HG02588 (cell line): ENCODE measurements at regions not wholly inside any gene's neighbourhood (a gene's known extent, or its start where the extent isn't known, plus 50 kb on each side); places are given as distances from the start of the nearest gene placed in this dataset.
A peak's percentile ranks its signal among the peaks of the same experiment; 100 is the strongest.

Source experiments
- ATAC-seq: cut with Tn5 transposase; IDR thresholded peaks from one replicate; pipeline ENCODE4 v1.9.1; 2021; ENCODE audit warnings: mild to moderate bottlenecking, moderate library complexity; ENCODE audit not compliant: unreplicated experiment

DNA sequence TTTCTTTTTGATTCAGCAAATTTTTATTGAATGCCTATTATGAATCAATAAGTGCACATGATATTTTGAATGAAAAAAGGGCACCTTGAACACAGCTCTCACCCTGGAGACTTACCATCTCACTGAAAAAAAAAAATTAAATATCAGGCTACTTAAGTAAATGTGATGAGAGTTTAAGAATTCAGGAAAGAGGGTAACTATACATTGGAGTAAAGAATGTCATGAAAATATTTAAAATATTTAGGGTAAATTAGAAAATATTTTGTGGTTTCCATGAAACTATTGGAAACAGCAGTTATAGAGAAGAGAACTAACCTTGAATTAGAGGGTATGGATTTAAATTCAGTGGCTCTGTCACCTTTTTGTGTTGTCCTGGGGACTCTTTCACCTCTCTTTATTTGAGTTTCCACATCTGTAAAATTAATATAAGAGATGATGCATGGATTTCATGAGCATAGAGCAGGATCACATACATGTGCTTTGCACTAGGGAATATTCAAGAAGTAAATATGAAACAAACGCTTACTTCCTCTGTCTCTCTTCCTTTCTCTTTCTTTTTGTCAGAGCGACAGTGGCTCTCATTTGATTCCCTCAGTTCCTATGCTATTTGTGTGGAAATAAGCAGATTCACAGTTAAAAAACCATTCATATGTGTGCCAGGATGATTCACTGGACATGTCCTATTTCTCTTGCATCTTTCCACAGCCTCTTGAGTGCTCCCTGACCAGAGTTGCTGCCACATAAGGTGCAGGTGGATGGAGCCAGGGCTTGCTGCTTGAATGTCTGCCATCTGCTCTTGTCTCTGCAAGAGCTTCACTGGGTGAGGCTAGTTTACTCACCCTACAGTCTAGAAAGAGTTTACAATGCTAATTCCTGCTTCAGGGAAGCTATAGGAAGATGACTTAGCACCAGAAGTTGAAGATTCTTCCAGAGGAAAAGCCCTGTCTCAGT, 533.1 kb downstream of the ETS1 start:
- ATAC-seq = peak; percentile 71

DNA sequence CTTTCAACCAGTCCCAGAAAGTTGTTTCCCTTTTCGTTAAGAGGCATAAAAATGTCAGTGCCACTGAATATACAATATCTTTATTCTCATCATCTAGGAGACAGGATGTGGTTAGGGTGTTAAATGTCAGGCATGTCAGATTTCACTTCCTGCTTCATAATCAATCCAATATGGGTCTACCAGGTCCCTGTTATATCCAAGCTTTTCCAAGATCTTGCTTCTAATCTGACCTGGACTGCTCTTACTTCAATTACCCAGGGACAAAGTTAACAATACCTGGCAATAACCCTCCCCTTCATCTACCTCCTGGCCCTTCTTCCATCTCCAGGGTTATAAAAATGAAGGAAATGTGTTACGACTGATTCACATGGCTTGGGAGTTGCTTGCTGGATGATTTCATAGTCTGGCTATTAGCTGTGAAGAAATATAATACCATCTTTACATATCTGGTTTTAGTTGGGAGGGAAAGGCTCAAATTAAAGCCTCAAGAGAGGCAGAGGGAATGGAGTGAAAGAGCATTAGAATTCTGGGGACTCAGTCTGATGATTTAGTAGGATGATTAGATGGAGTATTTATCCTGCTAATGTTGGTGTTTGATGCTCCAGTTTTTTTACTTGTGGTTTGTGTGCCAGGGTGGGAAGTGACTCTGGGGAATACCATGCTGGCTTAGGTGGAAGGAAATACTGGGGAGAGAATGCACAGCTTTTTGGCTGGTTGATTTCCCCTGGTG, 534.3 kb downstream of the ETS1 start:
- no peak for ATAC-seq

DNA sequence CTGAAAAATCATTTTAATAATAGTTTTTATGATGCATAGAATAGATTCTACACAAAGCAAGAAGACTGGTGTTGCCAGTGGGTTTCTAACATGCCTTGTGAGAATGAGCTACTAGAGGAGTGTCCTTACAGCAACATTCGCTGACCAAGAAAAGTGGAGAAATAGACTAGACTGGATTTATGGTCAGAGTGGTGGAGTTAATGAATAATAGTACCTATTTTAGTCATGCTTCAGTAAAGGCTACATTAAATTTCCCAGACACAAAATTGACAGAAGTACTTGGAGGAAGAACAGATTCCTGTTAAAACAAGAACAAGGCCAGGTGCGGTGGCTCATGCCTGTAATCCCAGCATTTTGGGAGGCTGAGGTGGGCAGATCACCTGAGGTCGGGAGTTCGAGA, 539.2 kb downstream of the ETS1 start:
- no peak for ATAC-seq

DNA sequence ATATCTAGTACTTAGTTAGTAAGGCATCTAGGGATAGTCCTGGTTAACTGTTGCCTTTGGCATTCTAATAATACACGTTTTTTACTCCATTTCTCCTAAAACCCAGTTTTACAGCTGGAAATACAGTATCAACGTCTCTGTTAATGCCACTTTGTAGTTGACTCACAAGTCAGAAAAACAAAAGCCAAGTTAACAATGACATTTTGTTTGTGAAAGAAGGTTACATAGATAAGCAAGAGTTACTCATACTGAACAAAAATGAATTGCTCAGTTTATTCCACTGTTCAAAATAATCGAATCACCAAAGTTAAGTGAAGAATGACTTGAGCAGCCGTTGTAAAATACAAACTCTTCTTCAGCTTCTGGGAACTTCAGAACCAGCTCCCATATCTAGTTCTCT, 540.3 kb downstream of the ETS1 start:
- no peak for ATAC-seq

DNA sequence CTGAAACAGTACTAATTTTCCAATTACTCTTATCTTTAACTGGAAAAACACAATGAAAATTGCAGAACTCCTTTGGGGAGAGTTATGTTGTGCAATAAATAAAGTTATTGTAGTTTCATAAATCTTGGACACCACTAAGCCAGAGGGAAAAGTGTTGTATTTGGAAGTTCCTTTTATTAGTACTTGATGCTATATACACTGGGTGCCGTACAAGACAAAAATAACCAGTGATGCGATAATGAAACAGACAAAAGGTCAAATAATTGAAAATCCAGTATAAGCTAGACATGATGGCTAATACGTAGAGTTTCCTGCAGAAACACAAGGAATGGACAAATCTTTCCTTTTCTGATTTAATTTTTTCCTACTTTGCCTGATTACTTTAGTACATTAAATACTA, 541.1 kb downstream of the ETS1 start:
- no peak for ATAC-seq

DNA sequence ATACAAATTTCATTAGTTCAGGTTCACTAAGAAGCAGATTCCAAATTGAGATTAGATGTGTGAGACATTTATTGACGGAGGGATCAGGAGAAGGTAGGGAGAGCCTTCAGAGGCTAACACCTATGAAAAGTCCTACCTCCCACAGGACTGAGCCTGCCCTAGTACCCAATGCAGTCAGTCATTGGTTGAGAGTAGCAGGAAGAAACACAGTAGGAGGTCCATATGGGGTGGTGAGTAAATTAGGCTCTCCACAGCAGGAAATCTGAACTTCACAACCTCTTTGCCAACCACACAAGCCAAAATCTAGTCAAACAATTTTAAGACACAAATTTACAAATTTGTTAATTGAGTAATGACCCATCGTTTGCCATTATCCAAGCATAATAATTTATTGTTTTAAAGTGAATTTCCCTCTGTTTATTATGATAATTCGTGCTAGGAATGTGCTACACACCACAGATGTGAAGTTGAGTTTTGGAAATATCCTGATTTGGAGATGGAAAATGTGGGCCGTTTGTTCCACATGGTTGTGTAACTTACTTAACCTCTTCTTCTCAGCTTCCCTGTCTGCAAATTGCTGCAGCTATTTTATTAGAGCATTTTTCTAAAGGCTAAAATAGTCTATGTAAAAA, 542.1 kb downstream of the ETS1 start:
- no peak for ATAC-seq

DNA sequence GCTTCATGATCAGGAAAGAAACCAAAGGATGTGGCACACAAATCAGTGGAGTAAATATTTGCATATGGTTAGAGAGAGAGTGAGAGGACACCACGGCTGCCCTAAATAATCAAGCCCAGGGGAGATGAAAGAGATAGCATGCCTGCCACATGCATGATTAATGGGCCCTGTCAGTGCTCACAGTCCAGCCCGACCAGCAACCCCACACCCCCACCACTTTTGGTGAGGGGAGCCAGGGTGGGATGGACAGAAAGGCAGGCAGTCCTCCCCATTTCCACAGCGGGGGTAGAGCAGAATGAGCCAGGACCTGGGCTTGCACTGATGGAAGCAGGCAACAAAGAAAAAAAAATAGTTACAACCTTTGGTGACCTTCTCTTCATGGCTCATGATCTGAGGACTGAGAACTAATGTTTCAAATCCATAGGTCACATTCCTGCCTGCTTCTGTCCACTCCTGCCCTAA, 545.0 kb downstream of the ETS1 start:
- ATAC-seq = no peak

DNA sequence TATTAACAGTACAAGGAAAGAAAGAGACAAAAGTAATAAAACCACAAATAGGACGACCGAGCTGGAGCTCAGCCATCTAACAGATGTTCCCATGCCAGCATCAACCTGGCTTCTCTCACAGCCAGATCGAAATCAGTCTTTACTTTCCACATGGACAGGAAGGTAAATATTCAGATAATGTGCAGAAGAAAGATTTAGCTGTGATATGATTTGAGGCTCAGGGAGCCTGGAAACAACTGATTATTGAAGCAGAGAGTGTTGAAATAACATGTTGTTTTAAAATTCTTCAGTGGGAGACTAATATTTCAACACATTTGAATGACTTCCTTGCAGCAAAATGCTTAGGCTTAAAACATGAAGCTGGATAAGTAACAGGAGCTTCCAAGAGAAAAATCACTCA, 546.8 kb downstream of the ETS1 start:
- ATAC-seq = no peak

DNA sequence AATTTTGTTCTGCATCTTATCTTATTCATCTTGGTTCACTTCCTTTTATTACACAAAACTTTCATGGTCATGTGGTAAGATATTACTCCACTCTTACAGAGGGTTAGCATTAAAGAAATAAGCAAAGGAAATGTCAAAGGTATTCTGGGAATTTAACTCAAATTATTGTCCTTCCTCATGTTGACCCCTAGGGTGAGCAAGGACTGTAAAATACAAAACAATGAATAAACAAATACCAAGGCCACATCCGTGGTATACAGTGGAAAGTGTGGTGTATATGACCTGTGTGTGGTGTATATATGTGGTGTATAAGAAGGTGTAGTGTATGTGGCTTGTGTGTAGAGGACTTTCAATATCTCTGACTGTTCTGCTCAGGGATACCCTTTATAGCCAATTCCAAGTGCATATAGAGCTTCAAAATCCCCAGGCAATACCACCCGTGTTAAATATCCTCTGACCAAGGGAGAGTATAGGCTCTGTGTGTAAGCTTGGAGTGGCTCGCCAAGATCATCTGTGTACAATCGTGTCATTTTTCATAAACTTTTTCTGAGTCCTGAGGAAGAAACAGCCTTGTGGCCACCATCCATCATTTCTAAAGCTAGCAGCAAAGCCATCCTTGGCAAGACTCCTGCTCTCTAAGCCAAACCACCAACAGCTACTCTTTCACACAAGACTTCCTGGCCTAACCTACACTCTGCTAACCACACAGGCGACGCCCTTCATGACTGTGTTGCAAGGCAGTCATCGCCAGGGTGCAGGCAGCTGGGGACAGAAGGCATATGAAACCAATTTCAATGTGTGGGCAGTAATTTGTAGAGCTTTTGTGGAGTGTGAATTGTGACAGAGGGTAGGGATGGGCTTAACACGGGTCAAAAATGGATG, 548.0 kb downstream of the ETS1 start:
- peak; percentile 78 for ATAC-seq

DNA sequence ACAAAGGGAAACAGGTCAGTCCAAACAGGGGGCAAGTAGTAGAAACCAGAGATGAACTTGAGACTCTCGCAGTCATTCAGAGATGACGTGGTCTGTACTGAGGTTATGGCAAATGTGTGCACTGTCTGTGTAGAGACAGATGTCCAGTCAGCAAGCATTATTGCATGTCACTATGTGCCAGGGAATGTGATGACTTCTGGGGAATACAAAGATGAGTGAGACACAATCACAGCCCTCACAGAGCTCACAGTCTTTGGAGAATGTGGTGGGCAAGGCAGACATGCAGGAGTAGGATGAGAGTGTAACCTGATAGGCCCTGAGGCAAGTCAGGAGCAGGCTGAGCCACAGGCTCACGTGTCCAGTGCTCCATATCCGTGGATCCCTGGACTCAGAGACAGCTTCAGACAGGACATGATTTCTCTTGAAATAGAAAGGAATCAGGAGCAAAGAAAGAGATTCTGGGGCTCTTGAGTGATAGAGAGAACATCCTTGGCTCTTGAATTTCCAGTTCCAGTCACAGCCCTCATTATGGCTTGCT, 550.7 kb downstream of the ETS1 start:
- no peak for ATAC-seq

DNA sequence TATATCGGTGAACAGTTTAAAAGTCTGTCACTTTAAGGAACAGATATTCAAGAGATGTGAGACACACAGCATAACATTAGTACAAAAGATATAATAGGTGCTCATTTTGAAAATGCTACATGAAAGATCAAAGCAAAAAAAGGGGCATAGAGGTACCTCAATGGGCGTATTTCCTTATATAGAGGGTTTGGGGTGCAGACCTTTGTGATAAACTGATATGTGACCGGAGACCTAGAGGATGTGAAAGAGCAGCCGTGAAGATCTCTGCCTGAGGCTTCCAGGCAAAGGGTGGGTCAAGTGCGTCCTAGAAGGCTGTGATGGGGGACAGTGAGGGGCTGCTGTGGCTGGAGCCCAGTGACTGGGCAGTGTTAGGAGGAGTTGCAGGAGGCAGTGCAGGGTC, 551.4 kb downstream of the ETS1 start:
- no peak for ATAC-seq

DNA sequence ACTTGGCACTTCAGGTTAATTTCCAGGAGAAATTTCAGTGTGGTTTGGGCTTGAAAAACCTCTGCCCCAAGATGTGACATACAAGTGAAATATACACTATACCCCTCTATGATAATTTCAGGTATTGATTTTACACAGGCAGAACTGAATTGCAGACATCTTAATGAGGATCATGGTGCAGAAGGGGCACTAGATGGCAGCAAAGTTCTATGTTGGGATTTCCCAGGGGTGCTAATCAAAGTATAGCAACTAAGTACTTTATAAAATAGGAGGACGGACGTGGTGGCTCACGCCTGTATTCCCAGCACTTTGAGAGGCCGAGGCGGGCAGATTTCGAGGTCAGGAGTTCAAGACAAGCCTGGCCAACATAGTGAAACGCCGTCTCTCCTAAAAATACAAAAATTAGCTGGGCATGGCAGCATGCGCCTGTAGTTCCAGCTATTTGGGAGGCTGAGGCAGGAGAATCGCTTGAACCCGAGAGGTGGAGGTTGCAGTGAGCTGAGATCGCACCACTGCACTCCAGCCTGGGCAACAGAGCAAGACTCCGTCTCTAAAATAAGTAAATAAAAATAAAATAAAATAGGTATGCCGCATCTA, 555.7 kb downstream of the ETS1 start:
- peak; percentile 91 for ATAC-seq

DNA sequence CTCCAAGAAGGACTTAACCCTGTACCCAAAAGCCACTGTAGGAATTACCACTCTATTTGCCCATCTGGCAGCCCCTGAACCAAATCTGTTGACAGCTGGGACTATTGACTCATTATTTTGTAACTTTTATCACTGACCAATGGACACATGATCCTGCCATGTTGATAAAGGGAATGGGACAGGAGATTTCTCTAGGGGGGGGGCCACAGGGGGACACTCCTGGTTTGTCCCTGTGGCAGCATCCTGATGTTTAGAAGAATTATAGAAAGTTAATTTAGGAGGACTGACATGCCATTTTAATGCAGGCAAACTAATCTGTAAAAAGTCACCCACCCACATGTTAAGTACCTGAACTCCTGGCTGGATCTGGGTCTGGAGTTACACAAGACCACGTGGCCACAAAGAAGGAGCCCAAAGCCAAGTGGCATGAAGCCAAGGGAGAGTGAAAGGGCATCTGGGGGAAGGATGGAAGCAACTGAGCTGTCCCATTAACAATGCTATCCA, 558.1 kb downstream of the ETS1 start:
- ATAC-seq = no peak

DNA sequence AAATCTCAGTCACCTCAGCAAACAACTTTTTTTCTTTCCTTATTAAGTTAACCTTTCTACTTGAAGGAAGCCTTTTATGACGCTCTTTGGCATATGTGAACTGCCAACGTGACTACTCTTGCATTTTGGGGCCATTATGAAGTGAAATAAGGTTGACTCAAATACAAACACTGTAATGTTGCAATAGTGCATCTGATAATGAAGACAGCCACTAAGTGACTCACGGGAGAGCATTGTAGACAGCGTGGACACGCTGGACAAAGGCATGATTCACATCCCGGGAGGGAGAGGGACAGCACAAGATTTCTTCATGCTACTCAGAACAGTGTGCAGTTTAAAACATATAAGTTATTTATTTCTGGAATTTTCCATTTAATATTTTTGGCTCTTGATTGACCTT, 560.8 kb downstream of the ETS1 start:
- ATAC-seq = no peak

DNA sequence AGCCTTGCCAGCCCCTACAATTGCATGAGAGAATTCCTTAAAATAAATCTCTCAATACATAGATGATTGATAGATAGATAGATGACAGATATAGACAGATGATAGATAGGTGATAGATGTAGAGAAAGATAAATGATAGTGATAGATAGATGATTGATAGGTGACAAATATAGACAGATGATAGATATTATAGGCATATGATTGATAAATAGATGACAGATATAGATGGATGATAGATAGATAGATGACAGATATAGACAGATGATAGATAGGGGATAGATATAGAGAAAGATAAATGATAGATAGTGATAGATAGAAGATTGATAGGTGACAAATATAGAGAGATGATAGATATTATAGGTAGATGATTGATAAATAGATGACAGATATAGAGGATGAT, 564.6 kb downstream of the ETS1 start:
- no peak for ATAC-seq

DNA sequence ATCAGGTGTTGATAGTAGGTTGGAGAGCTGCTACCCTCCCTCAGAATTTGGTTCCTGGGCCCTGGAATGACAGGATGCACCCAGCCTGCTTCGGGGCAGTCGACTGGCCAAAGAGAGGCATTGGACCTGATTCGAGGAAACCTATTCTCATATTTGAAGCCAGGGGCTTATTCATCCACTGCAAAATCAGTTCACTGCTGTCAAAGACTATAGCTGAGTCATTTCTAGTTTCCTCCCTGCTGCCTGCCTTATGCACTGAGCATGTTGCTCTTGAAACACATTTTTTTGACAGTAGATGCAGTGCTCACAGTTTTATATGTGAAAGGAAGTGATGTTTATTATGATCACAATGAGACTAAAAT, 565.4 kb downstream of the ETS1 start:
- ATAC-seq = no peak

DNA sequence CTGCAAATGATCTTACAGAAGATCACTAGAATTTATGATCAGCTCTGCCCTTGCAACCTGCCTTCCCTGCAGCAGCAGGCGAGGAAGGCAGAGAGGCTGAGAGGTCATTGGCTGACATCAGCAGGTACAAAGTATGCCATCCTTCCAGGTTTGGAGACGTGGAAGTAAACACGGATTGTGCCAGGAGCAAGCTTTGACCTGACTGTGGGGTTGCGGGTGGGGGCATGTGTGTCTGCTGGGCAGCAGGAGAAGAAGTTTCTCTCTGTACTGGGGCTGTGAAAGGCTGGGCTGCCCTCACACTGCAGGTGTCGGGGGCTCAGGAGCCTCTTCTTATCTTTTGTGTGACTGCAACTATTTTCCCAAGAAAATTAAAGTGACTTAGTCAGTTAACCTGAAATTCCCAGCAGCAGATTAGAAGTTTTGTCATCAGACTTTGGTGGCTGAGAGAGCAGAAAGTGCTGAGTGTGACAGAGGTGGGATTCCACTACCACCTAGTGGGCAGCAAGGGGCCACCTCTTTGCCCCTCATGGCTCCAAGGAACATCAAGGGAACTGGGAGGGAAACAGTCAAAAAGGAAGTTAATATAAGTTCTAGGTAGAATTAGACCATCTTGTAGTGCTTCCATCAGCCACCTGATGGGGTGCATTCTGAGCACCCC, 565.9 kb downstream of the ETS1 start:
- no peak for ATAC-seq

DNA sequence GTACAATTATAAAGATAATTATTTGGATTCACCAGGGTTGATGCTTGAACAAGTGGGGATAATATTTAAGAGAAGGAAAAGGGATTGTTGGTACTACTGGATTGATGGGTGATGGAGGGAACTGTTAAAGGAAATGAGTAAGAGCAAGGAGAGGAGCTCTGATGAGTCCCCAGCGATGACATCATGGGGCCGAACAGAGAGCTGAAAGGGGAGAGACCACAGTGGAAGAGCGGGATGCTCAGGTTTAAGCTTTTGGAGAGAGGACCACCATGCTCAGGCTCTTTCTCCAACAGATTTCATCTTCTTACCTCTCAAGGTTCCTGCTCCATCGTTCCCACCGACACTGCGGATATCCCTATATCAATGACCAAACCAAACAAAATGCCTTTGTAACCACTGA, 568.7 kb downstream of the ETS1 start:
- no peak for ATAC-seq

DNA sequence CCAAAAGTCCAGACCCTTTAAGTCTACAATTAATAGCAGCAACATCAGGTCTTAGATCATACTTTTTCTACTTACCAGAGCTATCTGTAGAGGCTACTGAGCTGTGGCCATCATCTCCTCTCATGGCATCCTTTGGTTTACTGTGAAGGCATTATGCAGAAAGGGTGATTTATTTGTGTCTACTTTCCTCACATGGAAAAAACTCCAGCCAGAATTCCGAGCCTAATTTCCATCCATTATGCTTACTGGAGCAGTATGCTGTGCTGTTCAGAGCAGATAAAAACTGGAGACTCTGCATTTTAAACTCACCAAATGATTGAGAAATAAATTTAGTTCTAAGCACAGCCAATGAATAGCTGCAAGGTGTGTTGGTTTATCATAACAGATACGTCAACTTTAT, 581.8 kb downstream of the ETS1 start:
- no peak for ATAC-seq
